IMR-90 (cell line): ENCODE measurements at regions not wholly inside any gene's neighbourhood (a gene's known extent, or its start where the extent isn't known, plus 50 kb on each side); places are given as distances from the start of the nearest gene placed in this dataset.

Experiments
- ATAC-seq: fragments of 200-7000 bp; cut with Tn5 transposase; 2 replicates; pipeline ENCODE4 v1.9.1; 2020; ENCODE audit warnings: low read depth, mild to moderate bottlenecking, moderate library complexity
- BruUV-seq: library from RNA; stranded (reverse); fragments of 400-500 nt; replicated peaks from 2 replicates; lab custom pipeline; 2021; lab: Mats Ljungman, UMichigan
- CTCF ChIA-PET: fragments of 300-600 bp; formaldehyde crosslinking; extraction: SDS; loops from one replicate; lab custom pipeline; 2021; ENCODE audit warnings: antibody characterized with exemption; lab: Yijun Ruan, JAX
- POLR2A ChIA-PET: fragments of 300-600 bp; sonication (Branson Sonifier 250); formaldehyde crosslinking; loops from one replicate; lab custom pipeline; 2022; ENCODE audit warnings: antibody characterized with exemption; ENCODE audit not compliant: unreplicated experiment; lab: Charles Lee
- DNase-seq: peaks from one replicate; pipeline ENCODE4 v3.0.0; 2013
- H2AFZ ChIP-seq: replicated peaks from 2 replicates; pipeline ENCODE3; 2013; ENCODE audit warnings: low read length, mild to moderate bottlenecking; ENCODE audit not compliant: poor library complexity
- H2AK5ac ChIP-seq: 2 replicates; pipeline ENCODE4 v1.6.1; 2013; ENCODE audit warnings: low read depth, low read length, inconsistent platforms
- H2AK9ac ChIP-seq: replicated peaks from 2 replicates; pipeline ENCODE3; 2013; ENCODE audit warnings: mild to moderate bottlenecking, low read depth, low read length, moderate library complexity; ENCODE audit not compliant: poor library complexity
- H2BK120ac ChIP-seq: 2 replicates; pipeline ENCODE4 v1.6.1; 2013; ENCODE audit warnings: low read depth, low read length, inconsistent platforms
- H2BK15ac ChIP-seq: 3 replicates; pipeline ENCODE4 v1.6.1; 2013; ENCODE audit warnings: low read depth, low read length, inconsistent platforms
- H2BK20ac ChIP-seq: 2 replicates; pipeline ENCODE4 v1.6.1; 2013; ENCODE audit warnings: low read depth, mild to moderate bottlenecking, inconsistent platforms, low read length, moderate library complexity
- H2BK5ac ChIP-seq: 2 replicates; pipeline ENCODE4 v1.6.1; 2013; ENCODE audit warnings: mild to moderate bottlenecking, low read depth, low read length, inconsistent platforms; ENCODE audit not compliant: poor library complexity, severe bottlenecking
- H3K14ac ChIP-seq: replicated peaks from 2 replicates; pipeline ENCODE4 v1.6.1; 2013; ENCODE audit warnings: low read depth, low read length, inconsistent platforms
- H3K18ac ChIP-seq: 2 replicates; pipeline ENCODE4 v1.6.1; 2013; ENCODE audit warnings: low read depth, low read length, control low read depth
- H3K23ac ChIP-seq: 2 replicates; pipeline ENCODE4 v1.6.1; 2013; ENCODE audit warnings: low read depth, low read length, inconsistent platforms
- H3K27ac ChIP-seq: 2 replicates; pipeline ENCODE4 v1.5.1; 2013; ENCODE audit warnings: mild to moderate bottlenecking, control low read depth, low read length; ENCODE audit not compliant: insufficient read depth
- H3K27me3 ChIP-seq: 2 replicates; pipeline ENCODE4 v1.6.1; 2013; ENCODE audit warnings: low read length; ENCODE audit not compliant: control insufficient read depth, insufficient read depth
- H3K36me3 ChIP-seq: 2 replicates; pipeline ENCODE4 v1.6.1; 2013; ENCODE audit warnings: low read length, mixed read lengths; ENCODE audit not compliant: control insufficient read depth, insufficient read depth
- H3K4ac ChIP-seq: 2 replicates; pipeline ENCODE4 v1.6.1; 2013; ENCODE audit warnings: low read depth, low read length, inconsistent platforms
- H3K4me1 ChIP-seq: 2 replicates; pipeline ENCODE4 v1.6.1; 2013; ENCODE audit warnings: low read length, mixed read lengths; ENCODE audit not compliant: control insufficient read depth, insufficient read depth
- H3K4me2 ChIP-seq: 2 replicates; pipeline ENCODE4 v1.6.1; 2013; ENCODE audit warnings: low read depth, mild to moderate bottlenecking, control low read depth, low read length, moderate library complexity
- H3K4me3 ChIP-seq: 2 replicates; pipeline ENCODE4 v1.5.1; 2013; ENCODE audit warnings: low read depth, mild to moderate bottlenecking, control low read depth, low read length, moderate library complexity; ENCODE audit not compliant: insufficient read depth
- H3K56ac ChIP-seq: 2 replicates; pipeline ENCODE4 v1.6.1; 2013; ENCODE audit warnings: low read length, inconsistent platforms; ENCODE audit not compliant: insufficient read depth; ENCODE audit errors: extremely low read depth
- H3K79me1 ChIP-seq, 2 experiments: 2 replicates each; pipeline ENCODE4 v1.6.1; 2013; ENCODE audit warnings: low read length in 2 of 2, inconsistent platforms in 1 of 2, low read depth in 1 of 2
- H3K9ac ChIP-seq: 2 replicates; pipeline ENCODE4 v1.6.1; 2013; ENCODE audit warnings: low read depth, low read length, control low read depth
- H3K9me1 ChIP-seq: 2 replicates; pipeline ENCODE4 v1.6.1; 2013; ENCODE audit warnings: low read length, inconsistent platforms; ENCODE audit not compliant: insufficient read depth
- H3K9me3 ChIP-seq: 2 replicates; pipeline ENCODE4 v1.6.1; 2013; ENCODE audit warnings: low read length; ENCODE audit not compliant: control insufficient read depth, insufficient read depth
- H4K20me1 ChIP-seq: 2 replicates; pipeline ENCODE4 v1.6.1; 2013; ENCODE audit warnings: low read length, inconsistent platforms; ENCODE audit not compliant: insufficient read depth
- H4K5ac ChIP-seq: 2 replicates; pipeline ENCODE4 v1.6.1; 2013; ENCODE audit warnings: mild to moderate bottlenecking, low read depth, low read length, control low read depth
- H4K8ac ChIP-seq, 2 experiments: 2 replicates each; pipeline ENCODE4 v1.6.1; 2013; ENCODE audit warnings: low read depth in 2 of 2, low read length in 2 of 2, control low read depth in 1 of 2, inconsistent platforms in 1 of 2
- H4K91ac ChIP-seq: 2 replicates; pipeline ENCODE4 v1.6.1; 2013; ENCODE audit warnings: low read depth, low read length, inconsistent platforms; ENCODE audit not compliant: insufficient read depth
- BHLHE40 ChIP-seq: fragments of 150-350 bp; IDR thresholded peaks from 2 replicates; pipeline ENCODE4 v1.6.1; 2016; ENCODE audit warnings: mild to moderate bottlenecking, low read depth, low read length
- CTCF ChIP-seq: conservative IDR thresholded peaks from 2 replicates; pipeline ENCODE4 v1.5.1; 2012; ENCODE audit warnings: mild to moderate bottlenecking, low read depth, low read length, improper control_type of control experiment
- WGBS, 2 experiments: methylation state at CpG; one replicate each; pipeline versions ENCODE4 v1.1.5 to v1.1.7; 2013; ENCODE audit warnings: missing lambda C conversion rate in 2 of 2; ENCODE audit not compliant: insufficient read length in 1 of 2; ENCODE audit errors: extremely low coverage in 2 of 2; 5-methylcytosine and 5-hydroxymethylcytosine counted together
- dilution Hi-C: fragments of 300-500 bp; cut with HindIII; formaldehyde crosslinking; loops from one replicate; pipeline ENCODE4 v1.14.3; 2018; ENCODE audit warnings: low sequenced_read_pairs; ENCODE audit not compliant: unreplicated experiment
- in situ Hi-C: fragments of 300-500 bp; cut with MboI; formaldehyde crosslinking; loops from 3 replicates; pipeline ENCODE4 v1.14.3; 2019; ENCODE audit warnings: low sequenced_read_pairs, inconsistent platforms, mixed read lengths
- intact Hi-C: fragments of 100-400 bp; cut with micrococcal nuclease; formaldehyde crosslinking; loops from 2 replicates; pipeline ENCODE4 v1.10.0; 2022

GRCh38 chr2:12863937-12864336, 147.2 kb downstream of the TRIB2 start:
- BruUV-seq, result no TSS peak
- H3K9me3 ChIP-seq, result peaks cover 7% of the 10 kb centered on the region; the same call in 1 of the 2 replicates
- H3K4me1 ChIP-seq, result peaks cover 10% of the 10 kb centered on the region
- H2AFZ ChIP-seq, result no peak overlapping the region
- no peak overlapping the region for H2BK120ac ChIP-seq
- no peak overlapping the region for H3K23ac ChIP-seq
- no peak overlapping the region for H3K4me3 ChIP-seq
- 0 out of 3 replicates have a peak overlapping the region, but pooled peaks have one; percentile 31 for H2BK15ac ChIP-seq
- H3K27me3 ChIP-seq, result no peaks in the 10 kb centered on the region
- no peak overlapping the region for H4K5ac ChIP-seq
- H3K4me2 ChIP-seq, result no peak overlapping the region
- no peak overlapping the region for H3K9ac ChIP-seq
- H3K27ac ChIP-seq, result no peak overlapping the region
- ChIA-PET POLR2A (no interaction called here), CTCF (interaction anchor here (0.6 kb wide), 1 partner anchor 59 kb away, joined by 4 read pairs; no protein-coding TSS in a partner anchor)
- no peak overlapping the region for H3K18ac ChIP-seq
- no peak overlapping the region for H3K4ac ChIP-seq
- H2AK5ac ChIP-seq, result no peak overlapping the region
- ATAC-seq (no peak), DNase-seq (no peak)
- H4K91ac ChIP-seq, result no peak overlapping the region
- H2BK20ac ChIP-seq, result no peak overlapping the region
- peaks cover 5% of the 10 kb centered on the region; the same call in 1 of the 2 replicates for H3K9me1 ChIP-seq
- H3K79me1 ChIP-seq, result no peaks in the 10 kb centered on the region
- H3K14ac ChIP-seq, result no peak overlapping the region
- in situ Hi-C loops, result no loop called here
- no peaks in the 10 kb centered on the region for H4K20me1 ChIP-seq
- dilution Hi-C loops, result no loop called here
- H3K56ac ChIP-seq, result no peak overlapping the region
- intact Hi-C loops, result no loop called here
- TF ChIP-seq CTCF (no peak), BHLHE40 (no peak)
- WGBS, 2 experiments, result no CpG with 5 or more reads among the region's 2 CpGs
- H3K36me3 ChIP-seq, result no peaks in the 10 kb centered on the region
- H4K8ac ChIP-seq, result no peak overlapping the region
- H2AK9ac ChIP-seq, result no peak overlapping the region
- H2BK5ac ChIP-seq, result no peak overlapping the region
